Daoy (cell line): ENCODE measurements at regions not wholly inside any gene's neighbourhood (a gene's known extent, or its start where the extent isn't known, plus 50 kb on each side); places are given as distances from the start of the nearest gene placed in this dataset.
"Not testable (repeated sequence)": the region's sequence is repeated elsewhere in the genome, so short reads cannot be mapped to it uniquely, and the experiment has no call there.

Source experiments
- DNase-seq: peaks from one replicate; pipeline ENCODE4 v3.0.0-alpha.2; 2015; ENCODE audit warnings: low read depth

DNA sequence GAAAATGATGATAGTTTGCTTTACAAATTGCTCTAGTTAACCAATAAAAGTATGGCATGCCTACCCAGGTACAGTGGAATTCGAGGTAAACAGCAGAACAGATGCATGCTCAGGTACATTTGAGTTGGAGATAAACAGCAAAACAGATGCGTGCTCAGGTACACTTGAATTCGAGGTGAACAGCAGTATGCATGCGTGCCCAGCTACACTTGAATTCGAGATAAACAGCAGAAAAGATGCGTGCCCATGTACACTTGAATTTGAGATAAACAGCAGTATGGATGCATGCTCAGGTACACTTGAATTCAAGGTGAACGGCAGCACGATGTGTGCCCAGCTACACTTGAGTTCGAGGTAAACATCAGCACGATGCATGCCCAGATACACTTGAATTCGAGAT is 155.2 kb upstream of the TPTE start:
- not testable (repeated sequence) for DNase-seq

DNA sequence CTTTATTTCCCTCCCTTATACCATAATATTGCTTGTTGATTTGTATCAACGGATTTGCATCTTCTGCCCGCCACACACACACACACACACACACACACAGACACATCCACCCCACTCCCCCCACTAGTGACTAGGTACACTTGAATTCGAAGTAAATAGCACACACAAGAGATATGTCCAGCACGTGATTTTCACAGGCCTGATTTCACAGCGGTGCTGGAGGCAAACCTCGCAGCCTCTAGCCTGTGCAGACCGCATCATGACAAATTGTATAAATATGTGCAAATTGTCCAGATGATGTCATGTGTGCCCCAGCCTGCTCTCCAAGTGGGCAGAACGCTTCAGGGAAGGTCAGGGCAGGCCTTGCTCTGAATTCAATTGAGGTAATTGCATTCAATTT is 153.8 kb upstream of the TPTE start:
- peak; percentile 45 for DNase-seq

DNA sequence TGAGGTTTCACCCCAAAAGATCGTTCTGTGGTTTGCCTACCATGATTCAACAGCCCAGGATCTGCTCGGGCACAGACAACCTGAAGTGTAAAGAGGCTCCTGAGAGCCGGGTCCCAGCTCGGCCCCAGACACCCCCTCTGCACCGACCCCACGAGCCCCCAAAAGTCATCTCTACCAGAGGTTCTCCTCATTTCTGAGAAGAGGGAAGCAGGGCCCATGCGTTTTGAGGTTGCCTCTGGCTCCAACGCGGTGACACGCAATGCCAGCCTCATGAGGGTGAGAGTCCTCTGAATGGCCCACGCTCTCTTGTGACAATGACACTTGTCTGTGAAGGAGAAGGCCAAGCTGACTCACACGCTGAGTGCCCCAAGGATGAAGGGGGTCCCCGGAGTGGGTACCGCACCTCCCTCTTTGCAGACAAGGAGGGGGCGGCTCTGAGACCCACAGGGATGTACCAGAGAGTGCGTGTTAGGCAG is 153.0 kb upstream of the TPTE start:
- DNase-seq = not testable (repeated sequence)

DNA sequence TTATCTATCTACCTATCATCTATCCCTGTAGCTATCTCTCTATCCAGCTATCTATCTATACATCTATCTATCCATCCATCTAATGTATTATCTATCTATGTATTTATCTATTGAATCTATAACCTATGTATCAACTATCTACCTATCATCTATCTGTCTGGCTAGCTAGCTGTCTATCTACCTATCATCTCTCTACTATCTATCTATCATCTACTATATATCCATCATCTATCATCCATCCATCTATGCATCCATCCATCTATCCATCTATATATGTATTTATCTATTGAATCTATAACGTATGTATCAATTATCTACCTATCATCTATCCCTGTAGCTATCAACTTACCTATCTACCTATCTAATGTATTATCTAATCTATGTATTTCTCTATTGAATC is 152.1 kb upstream of the TPTE start:
- DNase-seq = not testable (repeated sequence)

DNA sequence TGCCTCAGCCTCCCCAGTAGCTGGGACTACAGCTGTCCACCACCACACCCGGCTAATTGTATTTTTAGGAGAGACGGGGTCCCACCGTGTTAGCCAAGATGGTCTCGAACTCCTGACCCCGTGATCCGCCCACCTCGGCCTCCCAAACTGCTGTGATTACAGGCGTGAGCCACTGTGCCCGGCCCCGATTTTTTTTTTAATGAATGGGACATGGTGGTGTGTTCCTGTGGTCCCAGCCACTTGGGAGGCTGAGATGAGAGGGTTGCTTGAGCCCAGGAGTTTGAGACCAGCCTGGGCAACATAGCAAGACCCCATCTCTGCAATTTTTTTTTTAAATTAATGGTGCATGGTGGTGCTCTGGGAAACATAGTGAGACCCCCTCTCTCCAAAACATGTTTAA is 143.6 kb upstream of the TPTE start:
- DNase-seq = not testable (repeated sequence)

DNA sequence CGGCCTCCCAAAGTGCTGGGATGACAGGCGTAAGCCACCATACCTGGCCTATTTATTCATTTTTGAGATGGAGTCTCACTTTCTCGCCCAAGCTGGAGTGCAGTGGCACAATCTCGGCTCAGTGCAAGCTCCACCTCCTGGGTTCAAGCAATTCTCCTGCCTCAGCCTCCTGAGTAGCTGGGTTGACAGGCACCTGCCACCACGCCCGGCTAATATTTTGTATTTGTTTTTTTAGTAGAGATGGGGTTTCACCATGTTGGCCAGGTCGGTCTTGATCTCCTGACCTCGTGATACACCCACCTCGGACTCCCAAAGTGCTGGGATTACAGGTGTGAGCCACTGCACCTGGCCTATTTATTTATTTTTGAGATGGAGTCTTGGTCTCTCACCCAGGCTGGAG is 141.6 kb upstream of the TPTE start:
- DNase-seq = not testable (repeated sequence)

DNA sequence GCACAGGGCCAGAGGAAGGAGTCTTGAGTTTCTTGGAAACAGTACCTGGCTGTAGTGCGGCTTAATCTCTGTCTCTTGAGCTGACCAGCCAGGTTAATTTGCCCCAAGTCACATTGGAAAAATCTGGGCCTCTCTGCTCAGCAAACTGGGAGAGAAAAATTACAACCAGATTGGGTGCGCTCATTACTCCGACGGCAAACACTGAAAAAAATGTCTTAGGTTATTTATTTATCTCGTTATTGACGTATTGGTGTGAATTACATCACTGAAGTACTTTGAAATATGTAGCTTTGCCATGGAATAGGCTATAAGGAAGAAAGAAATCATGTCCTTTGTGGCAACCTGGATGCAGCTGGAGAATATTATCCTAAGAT is 139.7 kb upstream of the TPTE start:
- DNase-seq = not testable (repeated sequence)

DNA sequence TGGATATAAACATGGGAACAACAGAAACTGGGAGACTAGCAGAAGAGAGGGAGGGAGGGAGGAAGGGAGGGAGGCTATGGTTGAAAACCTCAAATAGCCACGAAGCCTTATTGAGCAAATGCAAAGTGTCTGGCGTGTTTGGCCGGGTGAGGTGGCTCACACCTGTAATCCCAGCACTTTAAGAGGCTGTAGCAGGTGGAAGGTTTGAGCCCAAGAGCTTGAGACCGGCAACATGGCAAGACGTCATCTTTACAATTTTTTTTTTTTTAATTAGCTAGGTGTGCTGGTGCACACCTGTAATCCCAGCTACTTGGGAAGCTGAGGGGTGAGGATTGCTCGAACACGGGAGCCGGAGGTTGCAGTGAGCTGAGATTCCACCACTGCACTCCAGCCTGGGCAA is 139.2 kb upstream of the TPTE start:
- DNase-seq = not testable (repeated sequence)

DNA sequence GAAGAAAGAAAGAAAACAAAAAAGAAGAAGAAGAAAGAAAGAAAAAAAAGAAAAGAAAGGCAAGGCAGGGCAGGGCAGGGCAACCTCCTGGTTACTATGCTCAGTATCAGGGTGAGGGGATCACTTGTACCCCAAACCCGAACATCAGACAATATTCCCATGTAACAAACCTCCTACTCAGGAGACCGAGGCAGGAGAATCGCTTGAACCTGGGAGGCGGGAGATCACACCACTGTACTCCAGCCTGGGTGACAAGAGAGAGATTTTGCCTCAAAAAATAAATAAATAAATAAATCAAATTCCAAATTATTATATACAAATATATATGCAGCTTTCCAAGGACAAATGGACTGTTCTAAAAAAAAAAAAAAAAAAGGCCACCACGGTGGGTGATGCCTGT is 138.8 kb upstream of the TPTE start:
- not testable (repeated sequence) for DNase-seq

DNA sequence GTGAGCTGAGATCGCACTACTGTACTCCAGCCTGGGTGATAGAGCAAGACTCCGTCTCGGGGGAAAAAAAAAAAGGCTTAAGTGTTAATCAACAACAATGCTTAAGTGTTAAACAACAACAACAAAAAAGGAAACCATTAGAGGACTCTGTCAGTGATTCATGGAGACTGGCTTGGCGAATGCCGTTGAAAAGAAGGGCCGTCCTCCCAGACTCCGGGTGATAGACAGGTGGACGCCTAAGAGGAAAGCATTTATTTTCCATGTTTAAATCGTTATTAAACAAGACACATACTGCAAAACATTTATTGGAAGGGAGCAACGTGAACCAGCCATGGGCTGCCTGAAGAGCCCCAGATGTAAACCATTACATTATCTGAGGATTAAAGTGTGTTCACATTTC is 137.8 kb upstream of the TPTE start:
- DNase-seq = not testable (repeated sequence)

DNA sequence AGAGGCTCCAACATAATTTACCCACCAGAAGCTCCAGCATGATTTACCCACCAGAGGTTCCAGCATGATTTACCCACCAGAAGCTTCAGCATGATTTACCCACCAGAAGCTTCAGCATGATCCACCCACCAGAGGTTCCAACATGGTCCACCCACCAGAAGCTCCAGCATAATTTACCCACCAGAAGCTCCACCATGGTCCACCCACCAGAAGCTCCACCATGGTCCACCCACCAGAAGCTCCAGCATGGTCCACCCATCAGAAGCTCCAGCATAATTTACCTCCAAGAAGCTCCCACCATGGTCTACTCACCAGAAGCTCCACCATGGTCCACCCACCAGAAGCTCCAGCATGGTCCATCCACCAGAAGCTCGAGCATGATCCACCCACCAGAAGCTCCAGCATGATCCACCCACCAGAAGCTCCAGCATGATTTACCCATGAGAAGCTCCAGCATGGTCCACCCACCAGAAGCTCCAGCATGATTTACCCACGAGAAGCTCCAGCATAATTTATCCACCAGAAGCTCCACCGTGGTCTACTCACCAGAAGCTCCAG is 137.0 kb upstream of the TPTE start:
- DNase-seq = not testable (repeated sequence)

DNA sequence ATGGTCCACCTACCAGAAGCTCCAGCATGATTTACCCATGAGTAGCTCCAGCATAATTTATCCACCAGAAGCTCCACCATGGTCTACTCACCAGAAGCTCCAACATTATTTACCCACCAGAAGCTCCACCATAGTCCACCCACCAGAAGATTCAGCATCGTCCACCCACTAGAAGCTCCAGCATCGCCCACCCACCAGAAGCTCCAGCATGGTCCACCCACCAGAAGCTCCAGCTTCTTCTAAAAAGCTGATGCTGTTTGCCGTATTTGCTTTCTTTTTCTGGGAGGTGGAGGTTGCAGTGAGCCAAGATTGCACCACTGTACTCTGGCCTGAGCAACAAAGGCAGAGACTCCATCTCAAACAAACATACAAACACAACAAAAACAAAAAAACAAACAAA is 136.2 kb upstream of the TPTE start:
- DNase-seq = not testable (repeated sequence)

DNA sequence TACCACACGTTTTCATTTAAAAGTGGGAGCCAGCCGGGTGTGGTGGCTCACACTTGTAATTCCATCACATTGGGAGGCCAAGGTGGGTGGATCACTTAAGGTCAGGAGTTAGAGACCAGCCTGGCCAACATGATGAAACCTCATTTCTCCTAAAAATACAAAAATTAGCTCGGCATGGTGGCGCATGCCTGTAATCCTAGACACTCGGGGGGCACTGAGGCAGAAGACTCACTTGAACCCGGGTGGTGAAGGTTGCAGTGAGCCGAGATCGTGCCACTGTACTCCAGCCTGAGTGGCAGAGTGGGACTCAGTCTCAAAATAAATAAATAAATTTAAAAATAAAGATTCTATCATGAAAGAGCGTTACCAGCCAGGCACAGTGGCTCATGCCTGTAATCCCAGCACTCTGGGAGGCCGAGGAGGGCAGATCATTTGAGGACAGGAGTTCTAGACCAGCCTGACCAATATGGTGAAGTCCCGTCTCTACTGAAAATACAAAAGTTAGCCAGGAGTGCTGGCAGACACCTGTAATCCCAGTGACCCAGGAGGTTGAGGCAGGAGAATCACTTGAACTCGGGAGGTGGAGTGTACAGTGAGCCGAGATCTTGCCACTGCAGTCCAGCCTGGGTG is 135.4 kb upstream of the TPTE start:
- not testable (repeated sequence) for DNase-seq

DNA sequence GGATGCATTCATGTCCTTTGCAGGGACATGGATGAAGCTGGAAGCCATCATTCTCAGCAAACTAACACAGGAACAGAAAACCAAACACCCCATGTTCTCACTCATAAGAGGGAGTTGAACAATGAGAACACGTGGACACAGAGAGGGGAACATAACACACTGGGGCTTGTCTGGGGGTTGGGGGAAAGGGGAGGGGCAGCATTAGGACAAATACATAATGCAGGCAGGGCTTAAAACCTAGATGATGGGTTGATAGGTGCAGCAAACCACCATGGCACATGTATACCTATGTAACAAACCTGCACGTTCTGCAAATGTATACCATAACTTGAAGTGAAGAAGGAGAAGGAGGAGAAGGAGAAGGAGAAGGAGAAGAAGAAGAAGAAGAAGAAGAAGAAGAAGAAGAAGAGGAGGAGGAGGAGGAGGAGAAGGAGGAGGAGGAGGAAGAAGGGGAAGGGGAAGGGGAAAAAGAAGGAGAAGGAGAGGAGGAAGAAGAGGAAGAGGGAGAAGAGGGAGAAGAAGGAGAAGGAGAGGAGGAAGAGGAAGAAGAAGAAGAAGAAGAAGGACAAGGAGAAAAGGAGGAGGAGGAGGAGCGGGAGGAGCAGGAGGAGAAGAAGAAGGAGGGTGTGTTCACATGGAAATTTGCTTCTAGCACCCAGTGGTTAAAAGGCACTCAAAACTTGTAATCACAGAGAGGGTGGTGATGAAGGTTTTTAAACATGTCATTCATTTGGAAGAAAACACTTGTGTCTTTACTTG is 133.5 kb upstream of the TPTE start:
- not testable (repeated sequence) for DNase-seq

DNA sequence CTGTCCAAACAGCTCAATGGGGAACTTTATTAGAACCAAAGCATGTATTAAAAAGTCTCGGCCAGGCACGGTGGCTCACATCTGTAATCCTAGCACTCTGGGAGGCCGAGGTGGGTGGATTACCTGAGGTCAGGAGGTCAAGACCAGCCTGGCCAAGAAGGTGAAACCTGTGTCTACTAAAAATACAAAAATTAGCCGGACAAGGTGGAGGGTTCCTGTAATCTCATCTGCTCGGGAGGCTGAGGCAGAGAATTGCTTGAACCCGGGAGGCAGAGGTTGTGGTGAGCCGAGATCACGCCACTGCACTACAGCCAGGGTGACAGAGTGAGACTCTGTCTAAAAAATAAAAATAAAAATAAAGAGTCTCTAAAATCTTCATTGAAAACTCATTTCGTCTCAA is 132.8 kb upstream of the TPTE start:
- not testable (repeated sequence) for DNase-seq

DNA sequence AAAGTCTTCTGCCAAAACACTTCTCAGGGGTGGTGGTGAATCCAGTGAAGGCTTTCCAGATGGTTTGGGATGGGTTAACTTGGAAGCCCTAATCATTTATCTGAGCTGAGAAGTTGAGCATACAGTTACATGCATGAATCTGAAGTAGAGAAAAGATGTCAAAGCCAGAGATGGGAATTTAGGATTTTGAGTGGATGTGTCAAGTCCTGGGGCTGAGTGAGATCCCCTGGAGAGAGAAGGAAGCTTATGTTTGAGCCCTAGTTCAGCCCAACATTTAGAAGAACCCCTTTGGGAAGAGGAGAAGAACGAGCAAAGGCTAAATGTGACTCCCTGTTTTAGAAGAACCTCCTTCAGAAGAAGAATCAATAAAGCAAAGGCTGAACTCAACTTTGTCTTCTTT is 129.1 kb upstream of the TPTE start:
- not testable (repeated sequence) for DNase-seq

DNA sequence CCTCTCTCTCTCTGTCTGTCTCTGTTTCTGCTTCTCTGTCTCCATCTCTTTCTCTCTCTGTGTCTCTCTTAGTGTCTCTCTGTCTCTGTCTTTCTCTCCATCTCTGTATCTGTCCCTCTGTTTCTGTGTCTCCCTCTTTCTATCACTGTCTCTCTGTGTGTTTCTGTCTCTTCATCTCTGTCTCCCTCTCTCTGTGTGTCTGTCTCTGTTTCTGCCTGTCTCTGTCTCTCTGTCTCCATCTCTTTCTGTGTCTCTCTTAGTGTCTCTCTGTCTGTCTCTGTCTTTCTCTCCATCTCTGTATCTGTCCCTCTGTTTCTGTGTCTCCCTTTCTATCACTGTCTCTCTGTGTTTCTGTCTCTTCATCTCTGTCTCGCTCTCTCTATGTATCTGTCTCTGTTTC is 125.4 kb upstream of the TPTE start:
- not testable (repeated sequence) for DNase-seq

DNA sequence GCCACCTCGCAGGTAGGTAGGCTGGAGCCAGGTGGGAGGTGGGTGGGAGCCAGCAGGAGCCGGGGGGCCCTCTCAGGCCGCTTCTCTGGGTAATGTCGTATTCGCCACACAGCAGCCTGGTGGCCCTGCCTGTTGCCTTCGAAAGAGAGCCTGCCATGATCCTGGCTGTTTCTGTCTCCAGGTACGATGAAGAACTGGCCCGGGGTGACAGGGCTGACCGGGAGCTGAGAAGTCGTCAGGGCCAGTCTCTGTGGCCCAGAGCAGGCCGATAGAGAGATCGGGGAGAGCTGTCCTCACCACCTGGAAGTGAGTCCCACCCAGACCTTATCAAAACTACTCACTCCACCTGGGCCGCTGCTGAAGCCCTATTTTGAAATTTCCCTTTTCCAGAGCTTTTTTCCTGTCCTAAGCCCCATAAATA is 123.9 kb upstream of the TPTE start:
- not testable (repeated sequence) for DNase-seq

DNA sequence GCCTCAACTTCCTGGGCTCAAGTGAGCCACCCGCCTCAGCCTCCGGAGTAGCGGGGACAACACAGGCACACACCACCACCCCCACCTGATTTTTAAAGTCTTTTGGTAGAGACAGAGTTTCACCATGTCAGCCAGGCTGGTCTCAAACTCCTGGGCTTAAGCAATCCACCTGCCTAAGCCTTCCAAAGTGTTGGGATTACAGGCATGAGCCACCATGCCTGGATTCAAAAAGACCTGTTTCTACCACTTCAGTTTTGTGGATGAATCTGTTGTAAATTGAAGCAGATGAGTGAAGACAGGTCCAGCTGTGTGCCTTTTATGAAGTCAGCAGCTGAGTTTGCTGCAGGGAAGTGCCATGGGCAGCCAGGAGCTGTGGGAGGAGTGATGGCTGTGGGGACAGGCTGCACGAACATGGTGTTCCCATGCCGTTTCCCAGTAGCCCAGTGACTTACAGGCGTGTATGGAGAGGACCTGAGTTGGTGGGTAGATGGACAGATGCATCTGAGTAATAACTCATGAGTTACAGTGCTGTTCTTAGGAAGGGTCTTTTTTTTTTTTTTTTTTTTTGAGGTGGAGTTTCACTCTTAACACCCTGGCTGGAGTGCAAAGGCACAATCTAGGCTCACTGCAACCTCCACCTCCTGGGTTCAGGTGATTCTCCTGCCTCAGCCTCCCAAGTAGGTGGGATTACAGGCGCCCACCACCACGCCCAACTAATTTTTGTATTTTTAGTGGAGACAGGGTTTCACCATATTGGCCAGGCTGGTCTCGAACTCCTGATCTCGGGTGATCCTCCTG is 122.5 kb upstream of the TPTE start:
- DNase-seq = not testable (repeated sequence)

DNA sequence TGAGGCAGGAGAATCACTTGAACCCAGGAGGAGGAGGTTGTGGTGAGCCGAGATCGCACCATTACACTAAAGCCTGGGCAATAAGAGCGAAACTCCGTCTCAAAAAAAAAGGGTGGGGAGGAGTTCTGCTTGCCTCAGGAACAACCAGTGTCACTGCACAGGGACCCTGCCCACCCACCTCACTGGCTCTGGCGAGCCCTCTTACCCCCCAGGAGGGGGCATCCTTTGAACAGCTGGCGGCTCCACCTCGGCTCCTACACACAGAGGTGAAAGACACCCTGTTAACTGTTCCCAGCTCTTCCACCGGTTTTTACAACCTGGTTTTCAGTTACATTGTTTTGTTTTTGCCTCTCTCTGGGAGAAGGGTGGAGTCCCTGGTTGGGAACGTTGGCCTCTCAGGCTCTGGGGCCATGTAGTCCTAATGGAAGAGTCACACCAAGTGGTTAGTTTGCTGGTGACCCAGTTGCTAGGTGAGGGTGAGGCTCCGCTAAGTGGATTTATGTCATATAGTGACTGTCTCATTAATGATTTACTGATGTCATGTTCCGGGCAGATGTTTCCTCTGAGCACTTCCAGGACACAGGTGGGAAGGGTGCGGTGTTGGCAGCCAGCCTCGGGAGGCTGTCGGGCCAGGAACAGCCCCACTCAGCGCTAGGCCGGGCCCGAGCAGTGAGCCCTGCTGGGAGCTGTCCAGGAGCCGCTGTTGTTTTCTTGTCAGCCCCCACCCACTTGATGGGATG is 120.6 kb upstream of the TPTE start:
- not testable (repeated sequence) for DNase-seq

DNA sequence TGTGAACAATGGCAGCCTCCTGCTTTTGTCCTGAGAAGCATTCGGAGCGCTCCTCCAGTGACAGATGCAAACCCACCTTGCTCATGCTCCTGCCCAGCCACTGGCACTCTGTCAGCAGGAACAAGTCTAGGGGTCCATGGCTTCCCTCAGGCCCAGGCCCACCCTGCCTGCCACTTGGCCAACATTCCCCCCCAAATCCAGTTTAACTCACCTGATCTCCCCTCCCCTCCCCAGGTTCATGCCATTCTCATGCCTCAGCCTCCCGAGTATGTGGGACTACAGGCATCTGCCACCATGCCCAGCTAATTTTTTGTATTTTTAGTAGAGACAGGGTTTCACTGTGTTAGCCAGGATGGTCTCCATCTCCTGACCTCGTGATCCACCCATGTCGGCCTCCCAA is 118.9 kb upstream of the TPTE start:
- not testable (repeated sequence) for DNase-seq
